Bone marrow (tissue), 2 donors: ENCODE measurements at regions not wholly inside any gene's neighbourhood (a gene's known extent, or its start where the extent isn't known, plus 50 kb on each side); places are given as distances from the start of the nearest gene placed in this dataset.

Experiments used
- DNase-seq, 2 donors: peaks; one replicate each; lab custom pipeline; 2025; lab: John Stamatoyannopoulos, UW

DNA sequence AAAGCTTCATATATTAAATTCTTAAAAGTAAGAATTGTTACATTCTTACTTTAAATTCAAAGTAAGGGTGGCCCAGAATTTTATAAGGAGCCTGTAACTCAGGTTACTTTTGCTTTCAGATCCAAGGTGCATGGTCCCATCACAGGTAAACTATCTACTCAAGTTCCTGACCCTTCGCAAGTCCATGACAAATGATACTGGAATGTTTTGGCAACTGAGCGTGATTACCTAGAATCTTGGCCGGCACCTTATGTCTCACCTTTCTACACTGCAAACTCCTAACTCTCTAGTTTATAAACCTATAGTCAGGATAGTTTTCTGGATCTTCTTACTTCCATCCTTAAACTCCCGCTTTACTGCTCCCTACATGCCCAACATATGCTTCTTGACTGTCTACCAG lies 67.9 kb upstream of the HMGN3 start:
- no peak for DNase-seq

- DNase-seq: no peak
These were observed 66.8 kb upstream of the HMGN3 start for GRCh38 chr6:79301290-79301689.

DNA sequence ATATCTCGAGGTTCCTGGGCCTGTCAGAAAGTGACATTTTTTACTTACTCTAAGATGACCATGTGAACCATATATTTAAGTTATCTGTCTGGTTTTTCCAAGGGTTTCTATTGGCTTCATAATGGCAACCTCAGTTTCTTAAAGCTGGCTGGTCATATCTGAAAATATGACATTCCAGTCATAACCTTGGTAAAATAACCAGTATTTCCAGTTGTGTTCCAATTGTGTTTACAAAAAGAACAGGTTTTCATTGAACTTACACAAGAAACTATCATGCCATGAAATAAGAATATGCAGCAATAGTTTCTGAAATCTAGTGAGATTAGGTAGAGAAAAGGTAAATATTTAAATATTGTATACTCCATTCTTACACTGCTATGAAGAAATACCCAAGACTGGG lies 61.7 kb upstream of the HMGN3 start:
- no peak for DNase-seq
